T-helper 1 cell treated with Interleukin-12 subunit alpha and Interleukin-12 subunit beta and Interleukin-4 antibody, amounts not matched to agents 30 μg/mL and 1 μg/mL, for 36 hours (primary cell): ENCODE measurements at regions not wholly inside any gene's neighbourhood (a gene's known extent, or its start where the extent isn't known, plus 50 kb on each side); places are given as distances from the start of the nearest gene placed in this dataset.
"Not testable (repeated sequence)": the region's sequence is repeated elsewhere in the genome, so short reads cannot be mapped to it uniquely, and the experiment has no call there.

ENCODE experiments used
- H3K27ac Mint-ChIP-seq: one replicate; pipeline ENCODE4 v1.8.0; 2021; ENCODE audit warnings: mild to moderate bottlenecking, mixed read lengths
- H3K27me3 Mint-ChIP-seq: one replicate; pipeline ENCODE4 v1.8.0; 2021; ENCODE audit warnings: low read depth, mixed read lengths
- H3K36me3 Mint-ChIP-seq: one replicate; pipeline ENCODE4 v1.8.0; 2021; ENCODE audit warnings: low read depth, mixed read lengths
- H3K4me1 Mint-ChIP-seq: one replicate; pipeline ENCODE4 v1.8.0; 2021; ENCODE audit warnings: low read depth, mixed read lengths
- H3K4me3 Mint-ChIP-seq: one replicate; pipeline ENCODE4 v1.8.0; 2021; ENCODE audit warnings: mild to moderate bottlenecking, moderate library complexity, mixed read lengths
- H3K9me3 Mint-ChIP-seq: one replicate; pipeline ENCODE4 v1.8.0; 2021; ENCODE audit warnings: mixed read lengths

DNA sequence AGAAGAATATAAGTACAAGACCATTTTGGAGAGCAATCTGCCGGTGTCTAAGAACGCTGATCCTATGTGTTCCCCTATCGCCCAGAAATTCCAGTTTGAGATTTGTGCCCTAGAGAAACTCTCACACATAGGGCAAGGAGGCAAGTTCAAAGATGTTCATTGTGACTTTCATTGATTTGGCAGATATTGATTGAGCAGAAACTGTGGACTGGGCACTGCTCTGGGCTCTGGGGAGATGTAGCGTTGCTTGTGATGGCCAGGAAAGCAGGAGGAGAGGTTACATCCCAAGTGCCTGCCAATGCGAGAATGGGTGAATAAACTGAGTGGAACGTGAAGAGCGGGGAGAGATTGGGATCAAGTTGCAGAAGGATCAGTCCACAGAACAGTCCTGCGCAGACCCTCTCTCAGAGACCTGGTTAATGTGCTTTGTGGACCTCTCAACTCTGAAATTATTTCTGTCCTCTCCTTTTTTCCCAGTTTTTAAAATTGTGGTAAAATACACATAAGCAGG is 123.9 kb upstream of the PEG3 start:
- H3K9me3 Mint-ChIP-seq: peaks cover 44% of the 10 kb centered on the region
- H3K27ac Mint-ChIP-seq: no peak overlapping the region
- no peaks in the 10 kb centered on the region for H3K27me3 Mint-ChIP-seq
- no peak overlapping the region for H3K4me3 Mint-ChIP-seq
- H3K4me1 Mint-ChIP-seq: no peaks in the 10 kb centered on the region
- H3K36me3 Mint-ChIP-seq: no peaks in the 10 kb centered on the region

DNA sequence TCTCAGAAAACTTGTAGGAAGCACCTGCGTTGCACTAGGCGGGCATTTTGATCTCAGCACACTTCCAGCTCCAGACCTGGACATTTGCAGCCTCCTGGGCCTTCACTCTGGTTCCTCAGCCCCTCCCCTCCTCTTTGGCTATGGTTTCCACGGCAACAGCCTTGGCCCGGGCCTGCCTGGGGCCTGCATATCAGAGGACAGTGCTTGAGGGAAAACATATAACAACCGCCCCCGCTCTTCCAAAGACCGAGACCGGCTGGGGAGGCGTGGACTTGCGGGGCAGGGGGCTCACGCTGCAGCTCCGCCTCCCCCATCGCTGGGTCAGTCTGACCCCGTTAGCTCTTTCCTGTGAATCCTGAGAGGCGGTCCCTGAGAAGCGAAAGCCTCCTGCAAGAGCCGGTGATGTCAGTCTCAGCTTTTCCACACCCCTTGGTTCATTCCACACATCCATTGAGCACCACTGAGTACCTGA is 125.7 kb upstream of the PEG3 start:
- no peaks in the 10 kb centered on the region for H3K27me3 Mint-ChIP-seq
- H3K4me3 Mint-ChIP-seq: no peak overlapping the region
- no peaks in the 10 kb centered on the region for H3K36me3 Mint-ChIP-seq
- H3K4me1 Mint-ChIP-seq: no peaks in the 10 kb centered on the region
- no peak overlapping the region for H3K27ac Mint-ChIP-seq
- H3K9me3 Mint-ChIP-seq: peaks cover 43% of the 10 kb centered on the region

DNA sequence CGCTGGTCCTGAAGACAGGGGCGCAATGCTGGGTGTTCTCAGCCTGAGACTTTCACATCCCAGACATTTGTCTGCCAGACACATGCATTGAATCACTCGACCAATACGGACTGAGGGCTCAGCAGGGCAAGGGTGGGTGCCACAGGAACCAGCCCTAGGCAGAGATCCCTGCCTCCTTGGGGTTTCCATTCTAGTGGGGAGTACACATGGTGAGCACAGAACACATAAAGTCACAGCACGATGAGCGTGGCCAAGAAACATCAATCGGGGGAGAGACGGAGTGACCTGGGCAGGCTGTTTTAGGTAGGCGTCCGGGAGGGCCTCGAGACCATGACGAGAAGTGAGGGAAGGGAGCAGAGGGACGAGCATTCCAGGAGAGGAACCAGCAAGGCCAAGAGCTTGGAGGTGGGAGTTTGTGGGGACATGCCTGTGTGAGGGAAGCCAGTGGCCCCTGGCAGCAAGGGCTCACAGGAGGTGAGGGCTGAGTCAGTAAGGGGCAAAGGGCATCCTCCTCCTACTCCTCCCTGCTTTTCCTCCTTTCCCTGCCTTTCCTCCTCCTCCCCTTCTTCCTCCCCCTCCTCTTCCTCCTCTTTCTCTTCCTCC is 126.3 kb upstream of the PEG3 start:
- H3K9me3 Mint-ChIP-seq: peaks cover 46% of the 10 kb centered on the region
- no peak overlapping the region for H3K27ac Mint-ChIP-seq
- no peaks in the 10 kb centered on the region for H3K36me3 Mint-ChIP-seq
- H3K4me1 Mint-ChIP-seq: no peaks in the 10 kb centered on the region
- no peaks in the 10 kb centered on the region for H3K27me3 Mint-ChIP-seq
- H3K4me3 Mint-ChIP-seq: no peak overlapping the region

DNA sequence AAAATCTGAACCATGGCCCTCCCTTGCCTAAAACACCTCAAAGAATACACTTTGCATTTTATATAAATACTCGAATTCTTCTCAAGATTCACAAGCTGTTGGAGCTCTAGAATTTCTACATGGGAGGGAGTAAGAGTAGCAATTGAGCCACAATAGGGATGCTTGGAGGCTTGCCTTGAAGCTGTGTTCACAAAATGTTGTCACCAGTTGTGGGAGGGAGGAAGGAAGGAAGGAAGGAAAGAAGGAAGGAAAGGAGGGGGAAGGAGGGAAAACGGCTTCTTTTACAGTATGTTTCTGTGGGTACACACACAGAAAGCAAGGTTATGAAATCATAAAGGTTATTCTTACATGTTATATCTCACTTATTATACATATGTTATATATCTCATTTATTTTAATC is 128.6 kb upstream of the PEG3 start:
- peaks cover 43% of the 10 kb centered on the region for H3K9me3 Mint-ChIP-seq

DNA sequence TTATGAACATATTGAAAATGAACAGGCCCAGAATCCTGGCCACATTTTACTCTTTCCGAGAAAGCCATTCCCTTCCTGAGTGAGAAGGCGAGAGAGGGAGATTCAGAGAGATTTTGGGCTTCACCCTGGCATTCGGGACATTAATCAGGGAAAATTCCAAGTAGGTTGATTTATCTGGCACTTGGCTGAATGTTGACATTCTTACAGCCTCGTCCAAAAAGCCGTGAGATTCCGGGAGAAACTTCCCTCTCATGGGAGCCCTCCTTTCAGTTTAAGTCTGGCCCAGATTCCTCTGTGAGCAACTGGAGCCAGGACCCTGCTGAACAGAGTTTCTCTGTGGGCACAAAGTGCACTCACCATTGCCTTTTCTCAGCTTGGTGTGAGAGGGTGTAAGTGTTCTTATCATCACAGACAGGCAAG is 129.2 kb upstream of the PEG3 start:
- H3K36me3 Mint-ChIP-seq: no peaks in the 10 kb centered on the region
- peaks cover 45% of the 10 kb centered on the region for H3K9me3 Mint-ChIP-seq
- H3K27me3 Mint-ChIP-seq: no peaks in the 10 kb centered on the region
- no peak overlapping the region for H3K27ac Mint-ChIP-seq
- H3K4me3 Mint-ChIP-seq: no peak overlapping the region
- H3K4me1 Mint-ChIP-seq: no peaks in the 10 kb centered on the region

More for the DNA sequence above, 128.6 kb upstream of the PEG3 start:
- Mint-ChIP-seq H3K36me3 (no peaks in the 10 kb centered on the region), H3K4me3 (no peak overlapping the region), H3K4me1 (no peaks in the 10 kb centered on the region), H3K27me3 (no peaks in the 10 kb centered on the region), H3K27ac (no peak overlapping the region)

DNA sequence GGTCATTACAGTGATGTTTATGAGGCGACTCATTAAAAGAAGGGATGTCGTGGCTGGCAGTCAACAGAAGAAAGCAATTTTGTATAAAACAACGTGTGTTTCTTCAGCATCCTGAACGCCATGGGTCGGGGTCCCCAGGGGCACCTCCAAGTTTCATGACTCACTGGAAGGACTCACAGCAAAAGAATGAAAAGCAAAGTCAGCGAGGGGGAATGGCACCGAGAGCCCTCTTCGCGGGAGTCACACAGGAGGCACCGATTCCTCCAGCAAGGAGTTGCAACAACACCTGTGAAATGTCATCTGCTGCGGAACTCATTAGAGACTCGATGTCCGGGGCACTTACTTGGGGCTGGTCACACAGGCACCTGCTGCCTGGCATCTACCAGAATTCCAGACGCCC is 130.7 kb upstream of the PEG3 start:
- Mint-ChIP-seq H3K9me3 (peaks cover 46% of the 10 kb centered on the region), H3K4me1 (no peaks in the 10 kb centered on the region), H3K27ac (no peak overlapping the region), H3K27me3 (no peaks in the 10 kb centered on the region), H3K36me3 (no peaks in the 10 kb centered on the region), H3K4me3 (no peak overlapping the region)

DNA sequence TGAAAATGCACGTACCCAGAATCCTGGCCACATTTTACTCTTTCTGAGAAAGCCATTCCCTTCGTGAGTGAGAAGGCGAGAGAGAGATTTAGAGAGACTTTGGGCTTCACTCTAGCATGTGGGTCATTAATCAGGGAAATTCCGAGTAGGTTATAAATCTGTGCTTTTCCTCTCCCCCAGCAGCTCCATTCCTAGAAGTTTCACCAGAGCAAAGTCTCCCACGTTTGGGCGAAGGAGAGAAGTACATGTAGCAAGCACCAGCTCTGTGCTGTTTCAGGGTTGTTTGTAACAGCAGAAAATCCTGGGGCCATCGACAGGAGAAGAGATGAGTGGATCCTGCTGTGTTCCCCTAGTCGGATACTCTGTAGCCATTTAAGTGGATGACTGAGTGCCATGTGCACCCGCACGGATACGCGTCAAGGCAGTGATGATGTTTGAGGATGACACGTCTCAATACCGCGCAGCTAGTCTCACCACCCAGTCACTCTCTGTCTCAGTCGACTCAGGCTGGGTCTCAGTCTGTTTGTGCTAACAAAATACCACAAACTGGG is 131.8 kb upstream of the PEG3 start:
- H3K27ac Mint-ChIP-seq: no peak overlapping the region
- no peaks in the 10 kb centered on the region for H3K4me1 Mint-ChIP-seq
- H3K27me3 Mint-ChIP-seq: no peaks in the 10 kb centered on the region
- H3K4me3 Mint-ChIP-seq: no peak overlapping the region
- H3K36me3 Mint-ChIP-seq: no peaks in the 10 kb centered on the region
- H3K9me3 Mint-ChIP-seq: peaks cover 53% of the 10 kb centered on the region

DNA sequence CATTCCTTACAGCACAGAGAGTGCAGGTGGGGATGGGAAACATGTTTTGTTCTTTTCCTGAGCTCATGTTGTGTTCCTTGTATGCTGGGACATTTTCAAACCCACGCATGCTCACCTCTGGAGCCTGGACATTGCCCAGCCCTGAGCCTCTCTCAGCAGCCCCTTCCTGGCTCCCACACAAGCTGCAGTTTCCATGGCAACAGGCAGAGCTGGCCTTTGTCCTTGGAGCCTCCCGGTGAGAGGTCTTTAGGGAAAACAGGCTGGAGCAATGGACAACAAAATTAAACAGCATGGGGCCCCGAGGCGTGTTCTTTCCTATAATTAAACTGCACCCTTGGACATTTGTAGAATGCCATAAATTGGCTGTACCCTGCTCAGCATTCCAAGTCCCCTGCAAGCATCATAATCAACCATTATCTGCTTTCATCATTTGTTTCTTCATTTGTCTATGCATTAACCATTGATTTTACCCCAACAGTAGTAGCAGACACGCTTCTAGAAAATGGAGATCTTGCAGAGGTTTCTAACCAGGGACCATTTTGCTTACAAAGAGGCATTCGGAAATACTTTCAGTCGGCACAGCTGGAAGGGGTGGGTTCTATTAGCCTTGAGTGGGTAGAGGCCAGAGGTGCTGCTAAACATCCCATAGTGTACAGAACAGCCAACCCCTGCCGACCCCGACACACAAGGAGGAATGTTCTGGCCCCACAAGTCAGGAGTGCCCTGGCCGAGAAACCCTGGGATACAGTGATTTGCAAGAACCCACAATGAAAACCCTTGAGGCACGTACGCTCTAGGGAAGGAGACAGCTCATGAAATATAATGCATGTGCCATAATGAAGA is 133.4 kb upstream of the PEG3 start:
- H3K4me1 Mint-ChIP-seq: no peaks in the 10 kb centered on the region
- peaks cover 55% of the 10 kb centered on the region for H3K9me3 Mint-ChIP-seq

DNA sequence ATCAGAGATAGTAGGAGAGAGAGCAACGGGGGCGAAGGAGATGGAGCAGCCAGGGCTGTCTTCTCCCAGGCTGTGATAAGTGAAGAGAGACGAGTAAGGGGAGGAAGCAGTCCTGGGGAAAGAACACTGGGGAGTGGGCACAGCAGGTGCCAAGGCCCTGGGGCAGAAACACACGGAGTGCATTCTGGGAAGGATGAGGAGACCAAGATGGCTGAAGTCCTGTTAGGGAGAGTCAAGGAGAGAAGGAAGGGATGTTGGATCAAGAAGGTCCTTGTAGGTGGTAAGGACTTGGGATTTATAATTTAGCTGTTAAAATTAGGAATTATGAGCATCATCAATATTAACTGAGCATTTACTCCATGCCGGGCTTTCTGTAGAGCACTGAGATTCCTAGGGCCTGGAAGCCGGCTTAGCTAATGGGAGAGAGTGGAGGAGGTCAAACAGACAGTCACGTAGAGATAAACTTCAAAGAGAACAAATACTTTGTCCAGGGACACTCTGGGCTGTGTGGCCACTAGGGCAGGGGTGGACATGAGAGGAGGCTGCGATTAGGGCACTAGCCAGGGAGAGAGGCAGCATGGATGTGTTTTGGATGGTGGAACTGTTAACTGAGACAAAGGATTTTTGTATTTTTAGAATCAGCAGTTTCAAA is 134.2 kb upstream of the PEG3 start:
- H3K36me3 Mint-ChIP-seq: peaks cover 2% of the 10 kb centered on the region
- no peak overlapping the region for H3K4me3 Mint-ChIP-seq
- no peaks in the 10 kb centered on the region for H3K27me3 Mint-ChIP-seq
- peaks cover 54% of the 10 kb centered on the region for H3K9me3 Mint-ChIP-seq
- H3K27ac Mint-ChIP-seq: no peak overlapping the region
- H3K4me1 Mint-ChIP-seq: no peaks in the 10 kb centered on the region

More for the DNA sequence above, 133.4 kb upstream of the PEG3 start:
- Mint-ChIP-seq H3K4me3 (no peak overlapping the region), H3K27ac (no peak overlapping the region), H3K36me3 (no peaks in the 10 kb centered on the region), H3K27me3 (no peaks in the 10 kb centered on the region)

DNA sequence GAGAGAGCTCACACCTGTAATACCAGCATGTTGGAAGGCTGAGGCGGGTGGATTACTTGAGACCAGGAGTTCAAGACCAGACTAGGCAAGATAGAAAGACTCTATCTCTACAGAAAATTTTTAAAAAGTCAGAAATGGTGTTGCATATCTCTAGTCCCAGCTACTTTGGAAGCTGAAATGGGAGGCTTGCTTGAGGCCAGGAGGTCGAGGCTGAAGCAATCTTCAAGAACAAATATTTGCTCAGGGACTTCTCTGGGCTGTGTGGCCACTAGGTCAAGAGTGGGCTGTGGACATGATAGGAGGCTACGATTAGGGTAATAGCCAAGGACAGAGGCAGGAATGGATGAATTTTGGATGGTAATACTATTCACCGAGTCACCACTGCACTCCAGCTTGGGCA is 135.8 kb upstream of the PEG3 start:
- peaks cover 4% of the 10 kb centered on the region for H3K36me3 Mint-ChIP-seq
- no peak overlapping the region for H3K27ac Mint-ChIP-seq
- H3K4me1 Mint-ChIP-seq: no peaks in the 10 kb centered on the region
- no peaks in the 10 kb centered on the region for H3K27me3 Mint-ChIP-seq
- peaks cover 54% of the 10 kb centered on the region for H3K9me3 Mint-ChIP-seq
- no peak overlapping the region for H3K4me3 Mint-ChIP-seq

DNA sequence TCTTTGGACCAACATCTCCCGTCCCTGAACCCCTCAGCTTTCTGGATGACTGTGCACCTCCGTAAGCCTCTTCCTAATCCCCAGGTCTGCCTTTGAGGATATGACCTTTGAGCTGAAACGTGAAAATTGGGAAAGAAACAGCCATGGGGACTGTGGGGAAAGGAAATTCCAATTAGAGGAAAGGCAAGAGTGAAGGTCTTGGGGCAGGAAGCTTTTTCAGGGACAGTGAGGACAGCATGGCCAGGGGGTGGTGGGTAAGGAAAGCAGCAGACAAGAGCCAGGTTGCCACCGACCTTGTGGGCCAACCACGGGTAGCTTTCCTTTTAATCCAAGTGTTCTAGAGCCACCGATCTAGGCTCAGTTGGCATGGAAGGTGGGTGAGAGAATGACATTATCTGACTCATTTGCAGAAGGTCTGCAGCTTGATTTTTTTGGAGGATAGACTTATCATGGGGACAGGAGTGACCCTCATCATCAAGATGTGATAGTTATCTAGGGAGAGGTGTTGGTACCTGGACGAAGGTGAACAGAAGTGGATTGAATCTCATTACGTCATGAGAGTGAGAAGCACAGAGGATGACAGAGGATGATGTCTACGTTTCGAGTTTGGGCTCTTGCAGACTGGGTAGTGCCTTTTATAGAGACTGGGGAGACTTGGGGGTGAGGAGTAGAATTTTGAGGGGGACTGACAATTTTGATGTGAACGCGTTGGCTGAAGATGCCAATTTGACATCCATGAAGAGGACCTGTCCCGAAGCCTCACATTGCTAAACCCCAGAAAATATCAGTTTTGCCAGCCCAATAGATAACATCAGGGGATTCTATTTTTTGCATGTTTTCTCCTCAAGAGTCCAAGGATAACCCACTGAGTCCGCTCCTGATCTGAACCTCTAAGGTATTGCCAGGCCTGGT is 136.7 kb upstream of the PEG3 start:
- Mint-ChIP-seq H3K27me3 (no peaks in the 10 kb centered on the region), H3K4me1 (no peaks in the 10 kb centered on the region), H3K36me3 (peaks cover 4% of the 10 kb centered on the region), H3K27ac (no peak overlapping the region), H3K9me3 (peaks cover 60% of the 10 kb centered on the region), H3K4me3 (no peak overlapping the region)

DNA sequence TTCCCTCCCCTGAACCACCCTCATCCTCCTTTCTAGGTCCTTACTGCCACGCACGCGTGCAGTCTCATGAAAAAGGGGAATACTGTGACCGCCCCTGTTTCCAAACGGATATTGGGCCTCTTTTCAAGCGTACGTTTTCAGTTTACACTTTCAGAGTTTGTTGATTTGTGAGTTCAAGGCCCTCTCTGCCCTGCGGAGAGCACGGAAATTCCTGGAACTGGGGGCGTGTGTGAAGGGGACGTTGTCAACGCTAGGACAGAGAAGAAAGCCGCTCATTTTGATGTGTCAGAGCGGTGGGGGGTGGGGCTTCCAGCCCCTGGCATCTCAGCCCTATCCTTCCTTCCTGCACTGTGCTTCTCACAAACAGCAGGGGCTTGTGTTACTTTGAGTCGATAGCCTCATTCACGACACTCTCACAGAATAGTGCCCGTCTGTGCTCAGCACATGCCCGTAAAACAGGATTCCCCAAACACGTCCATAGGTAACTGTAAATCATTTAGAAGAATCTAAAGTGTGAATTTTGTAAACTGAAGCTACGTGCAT is 137.6 kb upstream of the PEG3 start:
- peaks cover 65% of the 10 kb centered on the region for H3K9me3 Mint-ChIP-seq
- no peaks in the 10 kb centered on the region for H3K27me3 Mint-ChIP-seq
- H3K36me3 Mint-ChIP-seq: peaks cover 4% of the 10 kb centered on the region
- no peaks in the 10 kb centered on the region for H3K4me1 Mint-ChIP-seq
- H3K27ac Mint-ChIP-seq: no peak overlapping the region
- no peak overlapping the region for H3K4me3 Mint-ChIP-seq

DNA sequence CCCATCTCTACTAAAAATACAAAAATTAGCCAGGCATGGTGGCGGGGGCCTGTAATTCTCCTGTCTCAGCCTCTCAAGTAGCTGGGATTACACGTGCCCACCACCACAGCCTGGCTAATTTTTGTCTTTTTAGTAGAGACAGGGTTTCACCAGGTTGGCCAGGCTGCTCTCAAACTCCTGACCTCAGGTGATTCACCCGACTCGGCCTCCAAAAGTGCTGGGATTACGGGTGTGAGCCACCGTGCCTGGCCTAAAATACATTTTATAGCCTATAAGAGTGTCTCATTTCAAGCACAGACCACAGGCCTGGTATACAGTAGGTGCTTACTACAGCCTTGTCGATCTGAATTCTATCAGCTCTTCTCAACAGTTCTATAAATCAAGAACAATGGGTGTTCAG is 139.5 kb upstream of the USP29 start:
- peaks cover 68% of the 10 kb centered on the region for H3K9me3 Mint-ChIP-seq
- not testable (repeated sequence) for H3K4me1 Mint-ChIP-seq, H3K4me3 Mint-ChIP-seq, H3K36me3 Mint-ChIP-seq, H3K27me3 Mint-ChIP-seq, H3K27ac Mint-ChIP-seq
